ENCODE measurements at regions not wholly inside any gene's neighbourhood (a gene's known extent, or its start where the extent isn't known, plus 50 kb on each side); places are given as distances from the start of the nearest gene placed in this dataset.

GRCh38 chr2:224187220-224187619, 148.1 kb upstream of the SERPINE2 start:
- no peaks in the 10 kb centered on the region for H4K20me1 ChIP-seq (ENCODE audit: insufficient read depth, poor library complexity, severe bottlenecking)
- TF ChIP-seq EZH2 (IDR thresholded peaks at IDR 0.05; ENCODE audit: borderline replicate concordance): no peak
- TF ChIP-seq EZH2phosphoT487 (IDR thresholded peaks at IDR 0.05; ENCODE audit: low read depth, severe bottlenecking, unreplicated experiment): no peak
- TF ChIP-seq CTCF (IDR thresholded peaks at IDR 0.05; ENCODE audit: poor library complexity): no peak
- no peak overlapping the region for H2AFZ ChIP-seq
- H3K79me2 ChIP-seq: no peaks in the 10 kb centered on the region
- no peak overlapping the region for H3K4me3 ChIP-seq
- no peaks in the 10 kb centered on the region for H3K36me3 ChIP-seq (replicated peaks; ENCODE audit: insufficient read depth, low read depth)
- DNase-seq (ENCODE audit: low spot score): no peak
- H3K27me3 ChIP-seq: no peaks in the 10 kb centered on the region
- no peak overlapping the region for H3K27ac ChIP-seq
- WGBS (ENCODE audit: low lambda C conversion rate, missing lambda C conversion rate): 100% methylated on average over 1 of the region's 1 CpG
- peaks cover 6% of the 10 kb centered on the region for H3K4me1 ChIP-seq (ENCODE audit: insufficient read depth)
- no peaks in the 10 kb centered on the region for H3K9me3 ChIP-seq (ENCODE audit: low read depth)
- H3K4me2 ChIP-seq: no peak overlapping the region
- no peaks in the 10 kb centered on the region for H3K9me2 ChIP-seq (replicated peaks; ENCODE audit: insufficient read depth)

DNA sequence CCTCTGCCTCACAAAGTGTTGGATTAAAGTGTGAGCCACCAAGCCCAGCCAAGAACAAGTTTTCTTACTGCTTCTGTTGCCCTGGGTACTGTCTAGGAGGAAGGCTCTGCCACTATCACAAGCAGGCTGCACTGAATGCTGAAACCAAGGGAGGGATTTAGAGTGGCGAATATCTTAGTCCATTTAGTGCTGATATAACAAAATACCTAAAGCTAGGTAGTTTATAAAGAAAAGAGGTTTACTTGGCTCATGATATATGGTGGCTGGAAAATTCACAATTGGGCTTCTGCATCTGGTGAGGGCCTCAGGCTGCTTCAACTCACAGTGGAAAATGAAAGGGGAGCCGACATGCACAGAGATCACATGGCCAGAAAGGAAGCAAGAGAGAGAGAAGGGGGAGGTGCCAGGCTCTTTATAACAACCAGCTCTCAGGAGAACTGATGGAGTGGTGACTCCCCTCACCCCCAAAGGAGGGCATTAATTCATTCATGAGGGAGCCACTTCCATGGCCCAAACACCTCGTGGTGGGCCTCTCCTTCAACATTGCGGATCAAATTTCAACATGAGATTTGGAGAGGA, 146.0 kb upstream of the SERPINE2 start:
- Histone ChIP-seq H3K9me3 (ENCODE audit: low read depth) (no peaks in the 10 kb centered on the region), H3K4me2 (no peak overlapping the region)

GRCh38 chr2:224183086-224183485, 144.0 kb upstream of the SERPINE2 start:
- no peak overlapping the region for H3K4me3 ChIP-seq
- H3K36me3 ChIP-seq (replicated peaks; ENCODE audit: insufficient read depth, low read depth): no peaks in the 10 kb centered on the region
- H3K4me2 ChIP-seq: no peak overlapping the region
- 81% methylated on average over 3 of the region's 3 CpGs for WGBS (ENCODE audit: low lambda C conversion rate, missing lambda C conversion rate)
- DNase-seq (ENCODE audit: low spot score): no peak
- TF ChIP-seq CTCF (IDR thresholded peaks at IDR 0.05; ENCODE audit: poor library complexity): no peak
- no peak for TF ChIP-seq EZH2phosphoT487 (IDR thresholded peaks at IDR 0.05; ENCODE audit: low read depth, severe bottlenecking, unreplicated experiment)
- no peak for TF ChIP-seq EZH2 (IDR thresholded peaks at IDR 0.05; ENCODE audit: borderline replicate concordance)
- H3K9me2 ChIP-seq (replicated peaks; ENCODE audit: insufficient read depth): no peaks in the 10 kb centered on the region
- H3K4me1 ChIP-seq (ENCODE audit: insufficient read depth): no peaks in the 10 kb centered on the region
- no peaks in the 10 kb centered on the region for H3K9me3 ChIP-seq (ENCODE audit: low read depth)
- no peak overlapping the region for H3K27ac ChIP-seq
- no peak overlapping the region for H2AFZ ChIP-seq
- no peaks in the 10 kb centered on the region for H3K79me2 ChIP-seq
- H3K27me3 ChIP-seq: no peaks in the 10 kb centered on the region
- no peaks in the 10 kb centered on the region for H4K20me1 ChIP-seq (ENCODE audit: insufficient read depth, poor library complexity, severe bottlenecking)

More for the DNA sequence above, 146.0 kb upstream of the SERPINE2 start:
- Histone ChIP-seq H3K9me2 (replicated peaks; ENCODE audit: insufficient read depth) (no peaks in the 10 kb centered on the region), H3K4me3 (no peak overlapping the region), H2AFZ (no peak overlapping the region), H4K20me1 (ENCODE audit: insufficient read depth, poor library complexity, severe bottlenecking) (no peaks in the 10 kb centered on the region), H3K36me3 (replicated peaks; ENCODE audit: insufficient read depth, low read depth) (no peaks in the 10 kb centered on the region), H3K4me1 (ENCODE audit: insufficient read depth) (peaks cover 4% of the 10 kb centered on the region), H3K27ac (no peak overlapping the region), H3K27me3 (no peaks in the 10 kb centered on the region), H3K79me2 (no peaks in the 10 kb centered on the region)
- DNase-seq (ENCODE audit: low spot score): no peak
- 69% methylated on average over 4 of the region's 4 CpGs for WGBS (ENCODE audit: low lambda C conversion rate, missing lambda C conversion rate)
- TF ChIP-seq EZH2 (IDR thresholded peaks at IDR 0.05; ENCODE audit: borderline replicate concordance) (no peak), CTCF (IDR thresholded peaks at IDR 0.05; ENCODE audit: poor library complexity) (no peak), EZH2phosphoT487 (IDR thresholded peaks at IDR 0.05; ENCODE audit: low read depth, severe bottlenecking, unreplicated experiment) (no peak)

Data from hepatocyte (in vitro differentiated cells).